NCI-H2029 (cell line): ENCODE measurements at regions not wholly inside any gene's neighbourhood (a gene's known extent, or its start where the extent isn't known, plus 50 kb on each side); places are given as distances from the start of the nearest gene placed in this dataset.

ENCODE experiments used
- DNase-seq: peaks from one replicate; lab custom pipeline; 2025; lab: John Stamatoyannopoulos, UW

DNA sequence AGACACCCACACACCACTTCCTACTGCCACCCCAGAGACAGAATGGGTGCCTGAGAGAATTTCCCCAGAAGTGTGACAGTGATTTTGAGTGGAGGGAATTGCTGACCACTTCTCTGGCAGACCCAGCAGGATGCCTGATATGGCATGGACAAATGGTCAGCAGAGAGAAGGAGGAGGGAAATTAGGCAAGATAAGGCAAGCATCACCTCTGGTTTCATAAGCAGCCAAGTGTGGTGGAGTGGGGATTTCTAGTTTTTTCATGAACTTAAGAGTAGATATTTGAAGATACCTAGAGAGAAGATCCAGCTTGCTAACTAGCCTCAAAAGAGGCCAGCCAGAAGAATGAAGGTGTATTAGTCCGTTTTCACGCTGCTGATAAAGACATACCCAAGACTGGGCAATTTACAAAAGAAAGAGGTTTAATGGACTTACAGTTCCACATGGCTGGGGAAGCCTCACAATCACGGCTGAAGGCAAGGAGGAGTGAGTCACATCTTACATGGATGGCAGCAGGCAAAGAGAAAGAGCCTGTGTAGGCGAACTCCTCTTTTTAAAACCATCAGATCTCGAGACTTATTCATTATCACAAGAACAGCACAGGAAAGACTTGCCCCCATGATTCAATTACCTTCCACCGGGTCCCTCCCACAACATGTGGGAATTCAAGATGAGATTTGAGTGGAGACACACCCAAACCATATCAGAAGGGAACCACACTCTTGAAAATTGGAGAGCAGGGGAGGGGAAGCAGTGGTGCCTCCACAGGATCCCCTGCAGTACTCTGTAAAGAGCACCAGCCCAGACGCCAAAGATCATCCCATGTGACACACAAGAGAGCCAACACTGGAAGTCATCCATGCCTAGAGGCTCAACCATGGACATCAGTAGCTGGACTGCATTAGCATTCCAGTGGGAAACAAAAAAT is 64.2 kb downstream of the RBM43 start:
- DNase-seq, result no peak

DNA sequence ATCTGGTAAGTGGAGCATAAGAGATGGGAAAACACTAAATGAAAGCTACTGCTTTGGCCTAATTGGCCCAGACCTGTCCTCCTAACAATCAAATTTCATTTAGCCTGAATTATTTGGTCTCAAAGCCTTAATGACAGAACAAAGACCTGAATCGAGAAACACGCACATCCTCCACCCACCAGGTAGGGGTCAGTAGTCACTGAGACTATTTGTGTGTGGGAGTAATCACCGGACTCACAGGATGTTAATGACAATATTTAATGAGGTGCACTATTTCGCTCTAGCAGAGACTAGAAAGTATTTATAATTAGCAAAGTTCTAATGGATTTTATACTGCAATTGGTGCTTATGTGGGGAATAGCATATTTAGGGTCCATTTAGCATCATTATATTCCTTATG is 68.1 kb downstream of the RBM43 start:
- DNase-seq, result no peak

- no peak for DNase-seq
Measured at GRCh38 chr2:151192681-151193080, 69.0 kb downstream of the RBM43 start.

- no peak for DNase-seq
Measured at GRCh38 chr2:151191001-151191400, 70.7 kb downstream of the RBM43 start.

- DNase-seq, result no peak
Measured at GRCh38 chr2:151189125-151189524, 72.5 kb downstream of the RBM43 start.

GRCh38 chr2:151186011-151186410 is 75.7 kb downstream of the RBM43 start:
- DNase-seq, result no peak

- no peak for DNase-seq
Measured at GRCh38 chr2:151182899-151183809, 78.5 kb downstream of the RBM43 start.

GRCh38 chr2:151182396-151182795 is 79.3 kb downstream of the RBM43 start:
- no peak for DNase-seq

GRCh38 chr2:151181524-151181923 is 80.1 kb downstream of the RBM43 start:
- DNase-seq, result no peak

DNA sequence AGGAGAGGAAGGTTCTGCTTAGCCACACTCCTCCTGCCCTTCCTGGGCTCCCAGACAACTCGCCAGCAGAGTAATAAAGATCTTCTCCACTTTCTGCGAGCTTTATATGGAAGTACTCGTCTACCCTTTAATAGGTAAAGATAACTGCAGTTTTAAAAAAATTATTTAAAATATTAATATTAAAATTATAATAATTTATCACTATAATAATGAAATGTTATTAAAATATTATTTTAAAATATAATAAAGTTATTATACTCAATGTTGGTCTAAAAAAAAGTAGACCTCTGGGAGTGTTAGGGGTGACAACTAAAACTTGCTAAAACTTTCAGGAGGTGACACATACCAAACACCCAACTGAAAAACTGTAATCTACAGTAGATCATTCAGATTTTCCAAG is 81.5 kb downstream of the RBM43 start:
- DNase-seq, result no peak

- no peak for DNase-seq
Measured at GRCh38 chr2:151178207-151178606, 83.5 kb downstream of the RBM43 start.

DNA sequence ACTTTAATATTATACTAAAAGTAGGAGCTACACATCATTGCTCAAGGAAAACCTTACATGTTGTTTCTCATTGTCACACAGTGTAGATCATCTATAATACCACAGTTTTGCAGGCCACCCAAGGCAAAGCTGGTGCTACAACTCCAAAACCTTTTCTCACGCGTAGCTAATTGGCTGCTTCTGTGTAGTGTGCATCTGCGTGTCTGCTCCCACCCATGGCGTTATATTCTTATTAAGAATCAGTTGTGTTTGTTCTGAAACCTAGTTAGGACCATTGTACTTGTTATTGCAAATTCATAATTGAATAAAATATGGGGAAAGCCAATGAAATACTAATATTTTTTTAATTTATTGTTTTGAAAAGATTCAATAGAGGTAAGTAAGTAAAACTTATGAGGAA is 83.9 kb downstream of the RBM43 start:
- DNase-seq, result no peak

DNA sequence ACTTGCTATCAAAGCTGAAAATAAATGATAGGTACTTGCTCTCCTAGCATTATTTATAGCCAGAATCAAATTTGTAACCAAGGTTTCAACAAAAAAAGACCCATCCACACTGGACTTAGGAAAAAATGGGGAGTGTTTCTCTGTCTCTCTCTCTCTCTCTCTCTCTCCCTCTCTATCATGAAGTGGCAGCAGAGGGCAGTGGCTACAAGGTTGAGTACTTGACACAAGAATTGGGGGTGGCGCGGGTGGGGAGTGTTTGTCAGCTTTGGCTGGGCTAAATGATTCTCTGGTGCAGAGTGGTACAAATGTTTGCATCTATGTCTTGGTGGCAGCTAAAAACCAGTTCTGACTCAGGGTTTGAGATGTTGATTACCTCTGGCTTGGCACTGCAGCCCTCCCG is 85.0 kb downstream of the RBM43 start:
- no peak for DNase-seq

DNA sequence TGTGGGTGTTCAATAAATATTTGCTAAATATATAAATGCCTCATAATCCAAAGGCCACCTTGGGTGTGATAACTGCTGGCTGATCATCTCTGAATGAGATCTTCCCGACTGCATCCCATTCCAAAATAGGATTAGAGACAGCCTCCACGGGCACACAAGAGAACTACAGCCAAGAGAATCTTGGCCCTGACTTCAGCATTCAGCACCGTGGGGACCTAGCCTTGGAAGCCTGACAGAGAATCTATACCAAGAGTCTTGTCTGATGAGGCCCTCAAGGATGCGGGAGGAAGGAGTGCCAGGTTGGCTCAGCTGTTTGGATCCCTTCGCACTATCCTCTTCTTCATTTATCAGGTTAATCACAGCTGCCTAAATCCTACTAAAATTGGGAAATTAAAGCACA is 85.8 kb downstream of the RBM43 start:
- DNase-seq, result no peak

DNA sequence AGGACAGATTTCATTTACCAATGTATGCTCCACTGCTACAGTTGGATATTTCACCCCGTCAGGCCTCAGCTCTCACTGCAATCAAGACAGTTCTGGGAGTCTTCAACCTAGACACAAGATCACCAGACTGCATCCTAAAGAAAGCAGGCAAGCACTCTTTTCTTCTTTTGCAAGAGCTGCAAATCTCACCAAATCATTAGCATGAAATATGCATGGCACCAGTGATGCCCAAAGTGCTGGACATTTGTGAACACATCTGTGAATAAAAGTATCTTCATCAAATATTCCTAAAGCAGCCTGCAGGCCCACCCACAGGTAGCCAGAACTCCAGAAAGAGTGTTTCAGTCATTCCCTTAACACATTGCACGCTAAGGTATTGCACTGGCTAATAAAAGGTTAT is 87.5 kb downstream of the RBM43 start:
- no peak for DNase-seq

DNA sequence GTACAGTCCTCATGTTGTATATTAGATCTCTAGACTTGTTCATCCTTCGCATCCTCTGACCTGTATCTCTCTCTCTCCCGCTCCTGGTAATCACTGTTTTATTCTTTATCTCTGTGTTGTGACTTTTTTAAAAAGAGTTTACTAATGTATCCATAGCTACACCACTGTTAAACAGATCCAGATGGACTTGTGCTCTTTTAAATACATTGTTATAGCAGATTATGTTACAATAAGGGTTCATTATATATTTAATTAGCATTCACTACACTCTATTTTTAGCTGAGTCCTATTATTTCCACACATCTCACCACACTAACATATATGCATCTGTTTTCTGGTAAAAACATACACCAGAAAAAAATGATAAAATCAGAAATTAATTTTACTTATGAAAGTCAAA is 90.5 kb downstream of the RBM43 start:
- no peak for DNase-seq

GRCh38 chr2:151166410-151166809 is 95.3 kb downstream of the RBM43 start:
- no peak for DNase-seq

GRCh38 chr2:151165105-151165684 is 96.5 kb downstream of the RBM43 start:
- no peak for DNase-seq

GRCh38 chr2:151161821-151162551 is 99.7 kb downstream of the RBM43 start:
- DNase-seq, result no peak

- no peak for DNase-seq
Measured at GRCh38 chr2:151159109-151159662, 102.5 kb downstream of the RBM43 start.

GRCh38 chr2:151157000-151157735 is 104.5 kb downstream of the RBM43 start:
- DNase-seq, result no peak
